T-helper 22 cell (primary cell): ENCODE measurements at regions not wholly inside any gene's neighbourhood (a gene's known extent, or its start where the extent isn't known, plus 50 kb on each side); places are given as distances from the start of the nearest gene placed in this dataset.

Experiments
- DNase-seq: peaks from one replicate; pipeline ENCODE4 v3.0.0-alpha.2; 2020; ENCODE audit warnings: low read depth

DNA sequence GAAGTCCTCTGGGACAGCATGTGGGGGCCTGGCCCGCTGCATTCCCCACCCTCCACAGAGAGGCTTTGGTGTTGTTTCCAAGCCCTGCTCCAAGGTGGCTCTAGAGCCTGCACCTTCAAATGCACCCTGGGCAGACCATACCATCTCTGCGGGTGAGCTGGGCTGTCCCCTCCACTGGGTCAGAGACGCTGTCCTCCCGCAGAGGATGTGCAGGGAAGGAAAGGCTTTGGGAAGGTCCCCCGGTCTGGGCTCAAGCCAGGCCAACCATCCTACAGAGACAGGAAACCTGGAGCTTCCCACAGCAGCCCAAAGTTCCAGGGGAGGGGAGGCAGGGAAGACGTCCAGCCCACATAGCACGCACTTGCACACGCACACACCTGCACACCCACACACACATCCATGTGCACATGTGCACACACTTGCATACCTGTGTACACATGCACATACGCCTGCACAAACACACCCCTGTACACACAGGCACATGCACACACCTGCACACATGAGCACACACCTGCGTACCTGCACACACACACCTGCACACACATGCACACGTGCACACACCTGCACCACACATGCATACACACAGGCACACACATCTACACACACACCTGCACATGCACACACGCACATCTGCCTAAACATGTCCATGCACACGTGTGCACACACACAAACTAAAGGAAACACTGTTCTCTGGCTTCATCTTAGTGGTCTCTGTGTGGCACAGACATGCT lies 155.4 kb downstream of the ERMARD start:
- no peak for DNase-seq

- no peak for DNase-seq
Observed at GRCh38 chr6:169906004-169906687, 154.7 kb downstream of the ERMARD start.

GRCh38 chr6:169905041-169905807 lies 153.8 kb downstream of the ERMARD start:
- DNase-seq: no peak

GRCh38 chr6:169904051-169904922 lies 152.9 kb downstream of the ERMARD start:
- DNase-seq: no peak

- DNase-seq: no peak
Observed at GRCh38 chr6:169903122-169903521, 151.7 kb downstream of the ERMARD start.

DNA sequence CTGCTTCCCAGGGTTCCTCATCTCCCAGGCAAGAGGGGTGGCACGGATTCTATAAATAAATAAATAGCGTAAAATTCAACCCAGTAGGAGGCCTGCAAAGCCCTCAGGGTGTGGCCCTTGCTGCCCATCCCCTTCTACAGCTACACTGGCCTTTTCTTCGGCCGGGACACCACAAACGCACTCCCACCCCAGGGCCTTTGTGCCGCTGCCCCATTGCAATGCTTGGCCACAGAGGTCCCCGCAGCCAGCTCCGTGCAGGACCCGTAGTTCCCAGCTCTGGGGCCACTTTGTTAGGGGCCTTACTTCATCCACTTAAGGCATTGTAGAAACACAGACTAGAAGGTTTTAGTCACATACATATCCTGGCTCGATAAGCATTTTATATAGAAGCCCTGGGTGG lies 151.2 kb downstream of the ERMARD start:
- no peak for DNase-seq

- no peak for DNase-seq
Observed at GRCh38 chr6:169902070-169902469, 150.6 kb downstream of the ERMARD start.

DNA sequence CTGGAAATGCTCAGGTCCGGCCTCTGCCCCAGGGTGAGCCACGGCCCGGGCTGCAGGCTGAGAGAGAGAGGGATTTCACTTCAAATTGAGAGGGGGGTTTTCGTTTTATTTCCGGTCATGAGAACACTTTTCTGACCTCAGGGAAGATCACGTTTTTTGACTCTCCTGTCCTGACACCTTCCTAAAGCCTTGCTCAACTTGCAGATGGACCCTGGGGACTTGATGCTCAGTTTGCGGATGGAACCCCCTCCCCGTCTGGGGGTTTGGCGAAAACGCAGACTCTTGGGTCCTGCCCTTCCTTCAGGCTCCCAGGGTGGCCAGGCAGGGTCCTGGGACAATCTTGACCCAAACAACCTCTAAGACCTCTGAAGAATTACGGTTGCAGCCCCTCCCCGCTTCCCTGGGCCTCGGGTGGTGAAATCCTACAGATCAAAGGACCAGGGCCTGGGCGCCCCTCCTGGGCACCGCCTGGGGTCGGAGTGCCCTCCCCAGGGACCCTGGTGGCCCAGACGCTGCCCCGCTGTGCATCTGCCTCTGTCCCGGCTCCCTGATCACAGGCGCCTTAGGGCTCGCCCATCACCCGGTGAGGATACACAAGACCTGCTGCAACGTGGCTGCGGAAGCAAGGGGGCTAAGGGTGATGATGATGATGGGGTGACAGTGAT lies 148.2 kb downstream of the ERMARD start:
- no peak for DNase-seq

- DNase-seq: no peak
Observed at GRCh38 chr6:169898788-169899480, 147.5 kb downstream of the ERMARD start.

DNA sequence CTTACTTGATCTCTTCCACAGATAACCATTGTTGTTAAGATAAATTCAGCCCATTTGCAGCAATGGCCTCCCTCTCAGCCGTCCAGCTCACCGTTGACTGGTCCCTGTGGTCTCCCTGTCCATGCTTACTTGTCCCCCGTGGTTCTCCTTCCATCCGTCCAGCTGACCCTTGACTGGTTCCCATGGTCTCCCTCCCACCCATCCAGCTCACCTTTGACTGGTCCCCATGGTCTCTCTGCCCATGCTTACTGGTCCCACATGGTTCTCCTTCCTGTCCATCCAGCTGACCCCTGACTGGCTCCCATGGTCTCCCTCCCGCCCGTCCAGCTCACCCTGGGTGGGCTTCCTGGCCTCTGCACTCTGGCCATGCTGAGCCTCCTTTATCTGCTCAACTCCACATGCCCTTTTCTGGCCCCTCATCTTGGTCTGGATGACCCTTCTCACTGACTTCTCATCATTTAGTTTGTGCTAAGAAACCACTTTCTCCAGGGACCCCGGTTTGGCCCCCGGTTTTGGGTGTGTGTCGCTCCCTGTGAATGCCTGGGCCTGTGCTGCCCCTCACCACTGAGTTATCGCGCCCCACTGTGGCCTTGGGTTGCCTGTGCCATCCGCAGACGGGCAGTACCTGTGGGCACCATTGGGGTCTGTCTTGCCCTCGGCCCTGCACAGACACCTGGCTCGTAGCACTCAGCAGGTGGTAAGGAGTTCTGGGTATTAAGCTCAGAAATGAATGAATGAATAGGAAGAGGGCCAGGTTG lies 146.4 kb downstream of the ERMARD start:
- no peak for DNase-seq

DNA sequence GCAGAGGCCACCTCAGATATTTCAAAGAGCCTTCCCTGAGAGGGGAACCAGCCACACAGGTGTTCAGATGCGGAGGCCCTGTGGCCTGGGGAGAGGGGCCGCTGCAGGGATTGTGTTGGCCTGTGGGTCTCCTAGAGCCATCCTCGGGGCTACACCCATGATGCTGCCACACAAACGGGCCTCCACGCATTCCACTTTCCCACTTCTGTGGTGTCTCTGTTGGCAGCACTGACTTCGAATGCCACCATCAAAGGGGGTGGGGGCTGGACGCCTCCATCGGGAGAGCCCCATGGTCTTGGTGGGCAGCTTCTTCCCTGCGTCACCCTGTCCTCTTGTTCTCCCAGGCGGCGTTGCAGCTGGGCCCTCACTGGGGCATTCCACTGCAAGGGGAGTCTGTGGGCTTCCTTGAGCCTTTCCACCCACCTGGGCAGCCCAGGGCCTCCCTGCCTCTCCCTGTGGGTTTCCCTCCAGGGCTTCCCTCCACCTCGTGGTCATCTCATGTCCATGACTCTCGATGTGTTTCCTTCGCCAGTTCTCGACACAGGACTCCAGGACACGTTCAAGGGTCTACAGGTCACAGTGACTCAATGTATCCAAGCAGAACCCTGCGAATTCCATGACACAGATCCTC lies 145.5 kb downstream of the ERMARD start:
- DNase-seq: no peak

- DNase-seq: no peak
Observed at GRCh38 chr6:169895926-169896761, 144.7 kb downstream of the ERMARD start.

- no peak for DNase-seq
Observed at GRCh38 chr6:169895000-169895759, 143.8 kb downstream of the ERMARD start.

DNA sequence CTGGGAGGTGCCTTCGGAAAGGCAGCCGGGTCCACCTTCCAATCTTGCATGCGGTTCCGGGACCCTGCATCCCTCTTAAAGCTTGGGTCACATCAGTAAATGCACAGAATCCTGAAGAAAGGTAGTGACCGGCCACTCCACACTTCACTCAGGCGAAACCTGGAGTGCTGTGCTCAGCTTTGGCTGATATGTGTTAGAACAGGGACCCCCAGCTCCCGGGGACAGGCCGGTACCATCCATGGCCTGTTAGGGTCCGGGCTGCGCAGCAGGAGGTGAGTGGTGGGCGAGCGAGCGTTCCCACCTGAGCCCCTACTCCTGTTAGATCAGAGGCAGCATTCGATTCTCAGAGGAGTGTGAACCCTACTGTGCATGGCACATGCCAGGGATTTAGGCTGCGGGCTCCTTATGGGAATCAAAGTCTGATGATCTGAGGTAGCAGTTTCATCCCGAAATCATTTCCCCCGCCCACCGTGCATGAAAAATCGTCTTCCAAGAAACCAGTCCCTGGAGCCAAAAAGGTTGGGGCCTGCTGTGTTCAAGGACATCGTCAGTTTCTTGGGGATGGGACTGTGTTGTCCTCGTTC lies 143.0 kb downstream of the ERMARD start:
- no peak for DNase-seq

DNA sequence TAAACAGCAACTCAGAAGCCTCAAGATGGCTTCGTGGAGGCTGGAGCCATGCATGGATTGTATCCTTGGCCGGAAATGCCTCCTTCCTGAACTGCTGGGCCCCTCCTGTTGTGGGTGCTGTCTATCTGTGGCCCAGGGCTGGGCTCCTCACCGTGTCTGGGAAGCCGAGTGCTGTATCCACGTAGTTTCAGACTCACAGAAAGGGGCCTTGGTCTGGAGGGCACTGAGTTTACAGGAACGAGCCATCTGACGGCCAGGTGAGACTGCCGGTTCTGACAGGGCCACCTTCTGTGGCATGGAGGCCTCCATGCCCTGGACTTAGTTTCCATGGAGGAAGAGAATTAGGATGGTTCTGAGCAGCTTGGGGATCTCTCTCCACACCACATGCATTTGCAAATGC lies 142.2 kb downstream of the ERMARD start:
- DNase-seq: no peak

- DNase-seq: no peak
Observed at GRCh38 chr6:169891846-169892245, 140.4 kb downstream of the ERMARD start.

- no peak for DNase-seq
Observed at GRCh38 chr6:169891421-169891820, 140.0 kb downstream of the ERMARD start.

GRCh38 chr6:169890901-169891300 lies 139.5 kb downstream of the ERMARD start:
- DNase-seq: no peak
